ENCODE measurements at regions not wholly inside any gene's neighbourhood (a gene's known extent, or its start where the extent isn't known, plus 50 kb on each side); places are given as distances from the start of the nearest gene placed in this dataset.

GRCh38 chr3:95901948-95902347 is 912.4 kb upstream of the EPHA6 start:
- Histone ChIP-seq H3K4me1 (no peaks in the 10 kb centered on the region), H3K36me3 (no peaks in the 10 kb centered on the region), H3K9ac (ENCODE audit: low read depth in 2 of 2, low read length in 2 of 2) (no peak overlapping the region), H3K9me3 (no peaks in the 10 kb centered on the region), H3K27me3 (no peaks in the 10 kb centered on the region), H3K27ac (no peak overlapping the region), H3K4me3 (no peak overlapping the region)
- intact Hi-C loops (cut with DNase I): no loop called here
- no peak for DNase-seq
- TF ChIP-seq, protein P1, sequence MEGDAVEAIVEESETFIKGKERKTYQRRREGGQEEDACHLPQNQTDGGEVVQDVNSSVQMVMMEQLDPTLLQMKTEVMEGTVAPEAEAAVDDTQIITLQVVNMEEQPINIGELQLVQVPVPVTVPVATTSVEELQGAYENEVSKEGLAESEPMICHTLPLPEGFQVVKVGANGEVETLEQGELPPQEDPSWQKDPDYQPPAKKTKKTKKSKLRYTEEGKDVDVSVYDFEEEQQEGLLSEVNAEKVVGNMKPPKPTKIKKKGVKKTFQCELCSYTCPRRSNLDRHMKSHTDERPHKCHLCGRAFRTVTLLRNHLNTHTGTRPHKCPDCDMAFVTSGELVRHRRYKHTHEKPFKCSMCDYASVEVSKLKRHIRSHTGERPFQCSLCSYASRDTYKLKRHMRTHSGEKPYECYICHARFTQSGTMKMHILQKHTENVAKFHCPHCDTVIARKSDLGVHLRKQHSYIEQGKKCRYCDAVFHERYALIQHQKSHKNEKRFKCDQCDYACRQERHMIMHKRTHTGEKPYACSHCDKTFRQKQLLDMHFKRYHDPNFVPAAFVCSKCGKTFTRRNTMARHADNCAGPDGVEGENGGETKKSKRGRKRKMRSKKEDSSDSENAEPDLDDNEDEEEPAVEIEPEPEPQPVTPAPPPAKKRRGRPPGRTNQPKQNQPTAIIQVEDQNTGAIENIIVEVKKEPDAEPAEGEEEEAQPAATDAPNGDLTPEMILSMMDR (IDR thresholded peaks at IDR 0.05): no peak

DNA sequence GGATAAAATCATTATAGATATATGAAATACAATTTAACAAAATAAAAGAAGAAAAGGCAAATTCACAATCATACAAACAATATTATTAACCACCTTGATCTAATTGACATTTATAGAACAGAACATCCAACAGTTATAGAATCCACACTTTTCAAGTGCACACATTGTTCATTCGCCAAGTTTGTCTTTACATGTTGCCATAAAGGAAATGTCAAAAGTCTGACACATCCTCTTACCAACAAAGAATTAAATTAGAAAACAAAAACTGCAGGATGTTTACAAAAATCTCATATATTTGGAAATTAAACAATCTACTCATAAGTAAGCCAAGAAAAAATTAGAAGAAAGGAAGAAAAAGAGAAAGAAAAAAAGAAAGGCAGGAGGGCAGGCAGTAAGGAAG is 909.2 kb upstream of the EPHA6 start:
- intact Hi-C loops (cut with DNase I): no loop called here
- TF ChIP-seq, protein P1 (IDR thresholded peaks at IDR 0.05): no peak
- Histone ChIP-seq H3K4me3 (no peak overlapping the region), H3K9ac (ENCODE audit: low read depth in 2 of 2, low read length in 2 of 2) (no peak overlapping the region), H3K4me1 (no peaks in the 10 kb centered on the region), H3K36me3 (no peaks in the 10 kb centered on the region), H3K9me3 (no peaks in the 10 kb centered on the region), H3K27ac (no peak overlapping the region), H3K27me3 (no peaks in the 10 kb centered on the region)
- no peak for DNase-seq

- Histone ChIP-seq H3K4me1 (no peaks in the 10 kb centered on the region), H3K4me3 (no peak overlapping the region), H3K9ac (ENCODE audit: low read depth in 2 of 2, low read length in 2 of 2) (no peak overlapping the region), H3K36me3 (no peaks in the 10 kb centered on the region), H3K27ac (no peak overlapping the region), H3K27me3 (no peaks in the 10 kb centered on the region), H3K9me3 (no peaks in the 10 kb centered on the region)
- TF ChIP-seq, protein P1 (IDR thresholded peaks at IDR 0.05): no peak
- intact Hi-C loops (cut with DNase I): no loop called here
- no peak for DNase-seq
Observed at GRCh38 chr3:95911767-95912166, 902.6 kb upstream of the EPHA6 start.

- Histone ChIP-seq H3K27me3 (no peaks in the 10 kb centered on the region), H3K36me3 (no peaks in the 10 kb centered on the region), H3K9ac (ENCODE audit: low read depth in 2 of 2, low read length in 2 of 2) (no peak overlapping the region), H3K27ac (peak overlapping the region; percentile 31), H3K4me3 (no peak overlapping the region), H3K4me1 (no peaks in the 10 kb centered on the region), H3K9me3 (no peaks in the 10 kb centered on the region)
- peak; percentile 53 for DNase-seq
- TF ChIP-seq, protein P1 (IDR thresholded peaks at IDR 0.05): no peak
- intact Hi-C loops (cut with DNase I): no loop called here
Observed at GRCh38 chr3:95923496-95924210, 890.7 kb upstream of the EPHA6 start.

DNA sequence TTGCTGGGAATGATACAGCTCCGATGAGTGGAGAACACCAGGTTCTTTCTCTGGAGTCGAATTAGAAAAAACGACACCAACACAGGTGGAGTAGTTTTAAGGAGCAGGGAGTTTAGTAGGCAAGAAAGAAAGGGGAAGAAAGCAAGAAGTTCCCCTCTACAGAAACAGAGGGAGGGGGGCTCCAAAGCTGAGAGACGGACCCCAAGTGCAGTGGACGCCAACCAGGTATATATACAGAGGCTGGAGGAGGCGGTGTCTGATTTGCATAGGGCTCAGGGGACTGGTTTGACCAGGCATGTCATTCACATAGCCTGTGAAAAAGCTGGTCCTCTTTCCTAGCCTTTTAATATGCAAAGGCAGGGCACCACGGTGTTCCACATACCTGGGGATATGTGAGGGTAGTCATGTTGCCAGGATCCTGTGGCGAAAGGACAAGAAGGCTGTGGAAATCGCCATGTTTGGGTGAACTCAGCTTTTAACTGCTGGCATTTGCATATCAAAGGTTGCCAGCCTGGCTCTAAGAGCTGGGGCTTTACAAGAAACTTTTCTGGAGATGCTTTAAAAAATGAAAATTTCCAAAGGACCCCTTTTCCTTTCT is 887.4 kb upstream of the EPHA6 start:
- no peak overlapping the region for H3K4me3 ChIP-seq
- intact Hi-C loops (cut with DNase I): no loop called here
- H3K36me3 ChIP-seq: no peaks in the 10 kb centered on the region

More for the DNA sequence above, 887.4 kb upstream of the EPHA6 start:
- no peak overlapping the region for H3K27ac ChIP-seq
- H3K27me3 ChIP-seq: no peaks in the 10 kb centered on the region
- H3K9me3 ChIP-seq: no peaks in the 10 kb centered on the region
- DNase-seq: no peak
- H3K4me1 ChIP-seq: no peaks in the 10 kb centered on the region
- TF ChIP-seq, protein P1 (IDR thresholded peaks at IDR 0.05): no peak
- H3K9ac ChIP-seq (ENCODE audit: low read depth in 2 of 2, low read length in 2 of 2): no peak overlapping the region
